ENCODE measurements at regions not wholly inside any gene's neighbourhood (a gene's known extent, or its start where the extent isn't known, plus 50 kb on each side); places are given as distances from the start of the nearest gene placed in this dataset.
A peak's percentile ranks its signal among the peaks of the same experiment; 100 is the strongest.
"Not testable (repeated sequence)": the region's sequence is repeated elsewhere in the genome, so short reads cannot be mapped to it uniquely, and the experiment has no call there.

GRCh38 chr2:18957909-18958308 lies 368.5 kb upstream of the NT5C1B start:
- WGBS = 100% methylated on average over 1 of the region's 1 CpG
- Histone ChIP-seq H3K4me1 (ENCODE audit: insufficient read depth, low read length) (no peaks in the 10 kb centered on the region), H3K36me3 (ENCODE audit: insufficient read depth, low read length) (no peaks in the 10 kb centered on the region)

GRCh38 chr2:18950361-18950851 lies 361.0 kb upstream of the NT5C1B start:
- WGBS = 98% methylated on average over 5 of the region's 5 CpGs
- no peak overlapping the region for H3K4me3 ChIP-seq (ENCODE audit: low read length)
- no peaks in the 10 kb centered on the region for H3K27me3 ChIP-seq (ENCODE audit: insufficient read depth, low read length)
- H3K27ac ChIP-seq (ENCODE audit: low read depth, low read length) = no peak overlapping the region
- no peaks in the 10 kb centered on the region for H3K9me3 ChIP-seq (ENCODE audit: insufficient read depth, low read depth, low read length)
- H3K9ac ChIP-seq (ENCODE audit: low read depth, low read length) = no peak overlapping the region
- H3K4me1 ChIP-seq (ENCODE audit: insufficient read depth, low read length) = no peaks in the 10 kb centered on the region
- no peaks in the 10 kb centered on the region for H3K36me3 ChIP-seq (ENCODE audit: insufficient read depth, low read length)

More at GRCh38 chr2:18957909-18958308, 368.5 kb upstream of the NT5C1B start:
- no peak overlapping the region for H3K9ac ChIP-seq (ENCODE audit: low read depth, low read length)
- no peaks in the 10 kb centered on the region for H3K27me3 ChIP-seq (ENCODE audit: insufficient read depth, low read length)
- H3K4me3 ChIP-seq (ENCODE audit: low read length) = no peak overlapping the region
- H3K9me3 ChIP-seq (ENCODE audit: insufficient read depth, low read depth, low read length) = no peaks in the 10 kb centered on the region
- no peak overlapping the region for H3K27ac ChIP-seq (ENCODE audit: low read depth, low read length)

- Histone ChIP-seq H3K36me3 (ENCODE audit: insufficient read depth, low read length) (no peaks in the 10 kb centered on the region), H3K4me3 (ENCODE audit: low read length) (no peak overlapping the region), H3K27ac (ENCODE audit: low read depth, low read length) (no peak overlapping the region), H3K9ac (ENCODE audit: low read depth, low read length) (no peak overlapping the region), H3K4me1 (ENCODE audit: insufficient read depth, low read length) (no peaks in the 10 kb centered on the region), H3K27me3 (ENCODE audit: insufficient read depth, low read length) (no peaks in the 10 kb centered on the region), H3K9me3 (ENCODE audit: insufficient read depth, low read depth, low read length) (no peaks in the 10 kb centered on the region)
- WGBS = 96% methylated on average over 4 of the region's 4 CpGs
Observed at GRCh38 chr2:18949871-18950270, 360.5 kb upstream of the NT5C1B start.

GRCh38 chr2:18940184-18940583 lies 350.8 kb upstream of the NT5C1B start:
- no peaks in the 10 kb centered on the region for H3K9me3 ChIP-seq (ENCODE audit: insufficient read depth, low read depth, low read length)
- H3K27me3 ChIP-seq (ENCODE audit: insufficient read depth, low read length) = no peaks in the 10 kb centered on the region
- no peak overlapping the region for H3K27ac ChIP-seq (ENCODE audit: low read depth, low read length)
- WGBS = 94% methylated on average over 2 of the region's 2 CpGs
- H3K36me3 ChIP-seq (ENCODE audit: insufficient read depth, low read length) = no peaks in the 10 kb centered on the region
- H3K9ac ChIP-seq (ENCODE audit: low read depth, low read length) = no peak overlapping the region
- H3K4me1 ChIP-seq (ENCODE audit: insufficient read depth, low read length) = no peaks in the 10 kb centered on the region
- no peak overlapping the region for H3K4me3 ChIP-seq (ENCODE audit: low read length)

- not testable (repeated sequence) for H3K9me3 ChIP-seq (ENCODE audit: insufficient read depth, low read depth, low read length); H3K27me3 ChIP-seq (ENCODE audit: insufficient read depth, low read length); H3K27ac ChIP-seq (ENCODE audit: low read depth, low read length); H3K36me3 ChIP-seq (ENCODE audit: insufficient read depth, low read length); H3K4me3 ChIP-seq (ENCODE audit: low read length); H3K4me1 ChIP-seq (ENCODE audit: insufficient read depth, low read length); H3K9ac ChIP-seq (ENCODE audit: low read depth, low read length)
- 83% methylated on average over 4 of the region's 5 CpGs for WGBS
Observed at GRCh38 chr2:18939740-18940139, 350.4 kb upstream of the NT5C1B start.

GRCh38 chr2:18934886-18935285 lies 345.5 kb upstream of the NT5C1B start:
- Histone ChIP-seq H3K4me3 (ENCODE audit: low read length) (no peak overlapping the region), H3K36me3 (ENCODE audit: insufficient read depth, low read length) (no peaks in the 10 kb centered on the region), H3K9me3 (ENCODE audit: insufficient read depth, low read depth, low read length) (no peaks in the 10 kb centered on the region), H3K4me1 (ENCODE audit: insufficient read depth, low read length) (peaks cover 8% of the 10 kb centered on the region; the same call in 1 of the 2 replicates), H3K27me3 (ENCODE audit: insufficient read depth, low read length) (no peaks in the 10 kb centered on the region), H3K9ac (ENCODE audit: low read depth, low read length) (no peak overlapping the region), H3K27ac (ENCODE audit: low read depth, low read length) (no peak overlapping the region)
- WGBS = no CpG with 5 or more reads among the region's 1 CpG

- H3K9me3 ChIP-seq (ENCODE audit: insufficient read depth, low read depth, low read length) = no peaks in the 10 kb centered on the region
- no peaks in the 10 kb centered on the region for H3K27me3 ChIP-seq (ENCODE audit: insufficient read depth, low read length)
- 76% methylated on average over 4 of the region's 4 CpGs for WGBS
Observed at GRCh38 chr2:18932853-18933252, 343.5 kb upstream of the NT5C1B start.

GRCh38 chr2:18930971-18931370 lies 341.6 kb upstream of the NT5C1B start:
- H3K27ac ChIP-seq (ENCODE audit: low read depth, low read length) = no peak overlapping the region
- H3K9me3 ChIP-seq (ENCODE audit: insufficient read depth, low read depth, low read length) = no peaks in the 10 kb centered on the region
- H3K4me1 ChIP-seq (ENCODE audit: insufficient read depth, low read length) = peaks cover 8% of the 10 kb centered on the region; the same call in 1 of the 2 replicates
- 92% methylated on average over 5 of the region's 6 CpGs for WGBS
- H3K9ac ChIP-seq (ENCODE audit: low read depth, low read length) = no peak overlapping the region
- no peaks in the 10 kb centered on the region for H3K27me3 ChIP-seq (ENCODE audit: insufficient read depth, low read length)
- H3K4me3 ChIP-seq (ENCODE audit: low read length) = no peak overlapping the region
- H3K36me3 ChIP-seq (ENCODE audit: insufficient read depth, low read length) = no peaks in the 10 kb centered on the region

More at GRCh38 chr2:18932853-18933252, 343.5 kb upstream of the NT5C1B start:
- peaks cover 8% of the 10 kb centered on the region; the same call in 1 of the 2 replicates for H3K4me1 ChIP-seq (ENCODE audit: insufficient read depth, low read length)
- H3K4me3 ChIP-seq (ENCODE audit: low read length) = no peak overlapping the region
- no peaks in the 10 kb centered on the region for H3K36me3 ChIP-seq (ENCODE audit: insufficient read depth, low read length)
- peak overlapping the region; percentile 23; the same call in 1 of the 2 replicates for H3K27ac ChIP-seq (ENCODE audit: low read depth, low read length)
- no peak overlapping the region for H3K9ac ChIP-seq (ENCODE audit: low read depth, low read length)

- H3K4me1 ChIP-seq (ENCODE audit: insufficient read depth, low read length) = peaks cover 2% of the 10 kb centered on the region; the same call in 1 of the 2 replicates
- no peaks in the 10 kb centered on the region for H3K36me3 ChIP-seq (ENCODE audit: insufficient read depth, low read length)
- H3K4me3 ChIP-seq (ENCODE audit: low read length) = no peak overlapping the region
- H3K27me3 ChIP-seq (ENCODE audit: insufficient read depth, low read length) = no peaks in the 10 kb centered on the region
- no peaks in the 10 kb centered on the region for H3K9me3 ChIP-seq (ENCODE audit: insufficient read depth, low read depth, low read length)
- WGBS = 99% methylated on average over 3 of the region's 3 CpGs
- H3K27ac ChIP-seq (ENCODE audit: low read depth, low read length) = no peak overlapping the region
- H3K9ac ChIP-seq (ENCODE audit: low read depth, low read length) = no peak overlapping the region
Observed at GRCh38 chr2:18927525-18928232, 338.3 kb upstream of the NT5C1B start.

- H3K27ac ChIP-seq (ENCODE audit: low read depth, low read length) = no peak overlapping the region
- H3K36me3 ChIP-seq (ENCODE audit: insufficient read depth, low read length) = no peaks in the 10 kb centered on the region
- 95% methylated on average over 9 of the region's 9 CpGs for WGBS
Observed at GRCh38 chr2:18926631-18927524, 337.5 kb upstream of the NT5C1B start.

GRCh38 chr2:18925296-18925695 lies 335.9 kb upstream of the NT5C1B start:
- H3K27ac ChIP-seq (ENCODE audit: low read depth, low read length) = no peak overlapping the region
- H3K4me1 ChIP-seq (ENCODE audit: insufficient read depth, low read length) = no peaks in the 10 kb centered on the region
- no peak overlapping the region for H3K9ac ChIP-seq (ENCODE audit: low read depth, low read length)
- H3K9me3 ChIP-seq (ENCODE audit: insufficient read depth, low read depth, low read length) = no peaks in the 10 kb centered on the region
- H3K36me3 ChIP-seq (ENCODE audit: insufficient read depth, low read length) = no peaks in the 10 kb centered on the region
- no peak overlapping the region for H3K4me3 ChIP-seq (ENCODE audit: low read length)
- WGBS = 94% methylated on average over 1 of the region's 2 CpGs
- no peaks in the 10 kb centered on the region for H3K27me3 ChIP-seq (ENCODE audit: insufficient read depth, low read length)

More at GRCh38 chr2:18926631-18927524, 337.5 kb upstream of the NT5C1B start:
- H3K27me3 ChIP-seq (ENCODE audit: insufficient read depth, low read length) = no peaks in the 10 kb centered on the region
- no peak overlapping the region for H3K9ac ChIP-seq (ENCODE audit: low read depth, low read length)
- H3K4me3 ChIP-seq (ENCODE audit: low read length) = no peak overlapping the region
- no peaks in the 10 kb centered on the region for H3K4me1 ChIP-seq (ENCODE audit: insufficient read depth, low read length)
- no peaks in the 10 kb centered on the region for H3K9me3 ChIP-seq (ENCODE audit: insufficient read depth, low read depth, low read length)

Data from HUES64 (cell line).